Right lobe of liver (tissue), 4 donors: ENCODE measurements at regions not wholly inside any gene's neighbourhood (a gene's known extent, or its start where the extent isn't known, plus 50 kb on each side); places are given as distances from the start of the nearest gene placed in this dataset.
"Not testable (repeated sequence)": the region's sequence is repeated elsewhere in the genome, so short reads cannot be mapped to it uniquely, and the experiment has no call there.

Source experiments
- POLR2A ChIP-seq: fragments of 450-650 bp; IDR thresholded peaks from one replicate; pipeline ENCODE4 v1.6.1; 2017; ENCODE audit warnings: antibody characterized with exemption, mild to moderate bottlenecking
- TF ChIP-seq, protein P1 (sequence below), 4 donors: fragments of 200-600 bp in 3 of 4; fragments of 450-650 bp in 1 of 4; IDR thresholded peaks; one replicate each; pipeline versions ENCODE4 v1.5.1 to v1.8.0; 2016 to 2022; ENCODE audit warnings: antibody characterized with exemption in 4 of 4, mild to moderate bottlenecking in 2 of 4
- donor health status: DM: no; HTN: no; CAD: no.
- donor health status: DM: no; HTN: no; CAD: no.
- donor health status: DM: no; HTN: yes; CAD: no.

DNA sequence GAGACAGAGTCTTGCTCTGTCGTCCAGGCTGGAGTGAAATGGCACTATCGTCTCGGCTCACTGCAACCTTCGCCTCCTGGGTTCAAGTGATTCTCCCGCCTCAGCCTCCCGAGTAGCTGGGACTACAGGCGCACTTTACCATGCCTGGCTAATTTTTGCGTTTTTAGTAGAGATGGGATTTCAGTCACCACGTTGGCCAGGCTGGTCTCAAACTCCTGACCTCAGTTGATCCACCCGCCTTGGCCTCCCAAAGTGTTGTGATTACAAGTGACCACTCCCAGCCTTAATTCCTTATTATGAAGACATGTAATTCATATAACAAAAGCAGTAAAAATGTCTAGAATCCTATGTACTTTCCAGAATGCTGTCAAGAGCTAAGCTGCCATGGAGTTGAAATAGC, 434.5 kb upstream of the ZNG1F start:
- TF ChIP-seq, protein P1, sequence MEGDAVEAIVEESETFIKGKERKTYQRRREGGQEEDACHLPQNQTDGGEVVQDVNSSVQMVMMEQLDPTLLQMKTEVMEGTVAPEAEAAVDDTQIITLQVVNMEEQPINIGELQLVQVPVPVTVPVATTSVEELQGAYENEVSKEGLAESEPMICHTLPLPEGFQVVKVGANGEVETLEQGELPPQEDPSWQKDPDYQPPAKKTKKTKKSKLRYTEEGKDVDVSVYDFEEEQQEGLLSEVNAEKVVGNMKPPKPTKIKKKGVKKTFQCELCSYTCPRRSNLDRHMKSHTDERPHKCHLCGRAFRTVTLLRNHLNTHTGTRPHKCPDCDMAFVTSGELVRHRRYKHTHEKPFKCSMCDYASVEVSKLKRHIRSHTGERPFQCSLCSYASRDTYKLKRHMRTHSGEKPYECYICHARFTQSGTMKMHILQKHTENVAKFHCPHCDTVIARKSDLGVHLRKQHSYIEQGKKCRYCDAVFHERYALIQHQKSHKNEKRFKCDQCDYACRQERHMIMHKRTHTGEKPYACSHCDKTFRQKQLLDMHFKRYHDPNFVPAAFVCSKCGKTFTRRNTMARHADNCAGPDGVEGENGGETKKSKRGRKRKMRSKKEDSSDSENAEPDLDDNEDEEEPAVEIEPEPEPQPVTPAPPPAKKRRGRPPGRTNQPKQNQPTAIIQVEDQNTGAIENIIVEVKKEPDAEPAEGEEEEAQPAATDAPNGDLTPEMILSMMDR (IDR thresholded peaks at IDR 0.05), result not testable (repeated sequence)
- not testable (repeated sequence) for TF ChIP-seq POLR2A
